PC-3 (cell line): ENCODE measurements at regions not wholly inside any gene's neighbourhood (a gene's known extent, or its start where the extent isn't known, plus 50 kb on each side); places are given as distances from the start of the nearest gene placed in this dataset.

Source experiments
- EZH2phosphoT487 ChIP-seq: fragments of 300-600 bp; sonication (generic); IDR thresholded peaks from 2 replicates; pipeline ENCODE4 v1.6.1; 2018; ENCODE audit warnings: mild to moderate bottlenecking, antibody characterized with exemption, low read length, borderline replicate concordance
- TF ChIP-seq, protein P1 (sequence below): fragments of 300-600 bp; sonication (generic); conservative IDR thresholded peaks from 2 replicates; pipeline ENCODE4 v1.5.1; 2017; ENCODE audit warnings: antibody characterized with exemption, low read depth, mild to moderate bottlenecking, low read length

DNA sequence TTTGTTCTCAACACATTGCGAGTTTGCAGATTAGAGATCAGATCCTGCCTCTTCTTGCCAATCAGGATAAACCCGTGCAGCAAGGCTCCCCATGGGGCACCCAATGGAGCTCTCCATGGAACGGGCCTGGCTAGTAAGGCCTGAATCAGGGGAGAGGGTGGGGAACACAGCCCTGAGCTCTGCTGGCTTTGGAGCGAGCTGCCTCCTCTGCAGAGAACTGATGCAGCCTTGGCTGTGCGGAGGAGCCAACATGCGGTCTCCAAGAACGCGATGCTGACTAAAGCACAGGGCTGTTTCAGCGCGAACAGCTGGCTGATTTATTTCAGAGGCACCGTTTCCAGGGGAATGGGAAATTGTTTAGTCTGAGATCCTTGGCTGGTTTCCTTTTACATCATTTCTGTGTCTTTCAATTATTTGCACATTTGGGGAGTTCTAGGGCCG, 139.7 kb downstream of the TSEN15 start:
- TF ChIP-seq, protein P1, sequence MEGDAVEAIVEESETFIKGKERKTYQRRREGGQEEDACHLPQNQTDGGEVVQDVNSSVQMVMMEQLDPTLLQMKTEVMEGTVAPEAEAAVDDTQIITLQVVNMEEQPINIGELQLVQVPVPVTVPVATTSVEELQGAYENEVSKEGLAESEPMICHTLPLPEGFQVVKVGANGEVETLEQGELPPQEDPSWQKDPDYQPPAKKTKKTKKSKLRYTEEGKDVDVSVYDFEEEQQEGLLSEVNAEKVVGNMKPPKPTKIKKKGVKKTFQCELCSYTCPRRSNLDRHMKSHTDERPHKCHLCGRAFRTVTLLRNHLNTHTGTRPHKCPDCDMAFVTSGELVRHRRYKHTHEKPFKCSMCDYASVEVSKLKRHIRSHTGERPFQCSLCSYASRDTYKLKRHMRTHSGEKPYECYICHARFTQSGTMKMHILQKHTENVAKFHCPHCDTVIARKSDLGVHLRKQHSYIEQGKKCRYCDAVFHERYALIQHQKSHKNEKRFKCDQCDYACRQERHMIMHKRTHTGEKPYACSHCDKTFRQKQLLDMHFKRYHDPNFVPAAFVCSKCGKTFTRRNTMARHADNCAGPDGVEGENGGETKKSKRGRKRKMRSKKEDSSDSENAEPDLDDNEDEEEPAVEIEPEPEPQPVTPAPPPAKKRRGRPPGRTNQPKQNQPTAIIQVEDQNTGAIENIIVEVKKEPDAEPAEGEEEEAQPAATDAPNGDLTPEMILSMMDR: no peak
- no peak for TF ChIP-seq EZH2phosphoT487
